Hippocampal formation (tissue), 2 donors: ENCODE measurements at regions not wholly inside any gene's neighbourhood (a gene's known extent, or its start where the extent isn't known, plus 50 kb on each side); places are given as distances from the start of the nearest gene placed in this dataset.
A peak's percentile ranks its signal among the peaks of the same experiment; 100 is the strongest.

ENCODE experiments used
- DNase-seq, 2 donors: peaks; one replicate each; lab custom pipeline; 2025; lab: John Stamatoyannopoulos, UW

DNA sequence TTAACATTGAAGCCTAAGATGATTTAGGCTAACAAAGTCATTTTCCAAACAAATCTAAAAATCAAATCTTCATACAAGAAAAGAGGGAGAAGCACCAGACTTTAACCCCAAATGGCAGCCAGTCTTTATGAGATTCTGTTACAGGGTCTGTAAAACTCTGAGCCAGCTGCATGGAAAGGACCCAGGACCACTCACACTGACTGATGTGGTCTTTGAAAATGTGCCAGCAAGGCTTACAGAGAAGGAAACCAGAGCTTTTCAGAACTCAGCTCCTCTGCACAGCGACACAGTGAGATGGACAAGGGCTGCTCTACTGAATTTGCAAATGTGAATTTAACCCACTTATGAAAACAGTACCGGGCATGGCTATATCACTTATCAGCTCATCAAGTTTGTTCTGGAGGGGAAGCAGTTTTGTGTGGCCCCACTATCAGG, 98.8 kb upstream of the SERP2 start:
- no peak for DNase-seq

GRCh38 chr13:44275381-44275780, 98.2 kb upstream of the SERP2 start:
- DNase-seq = no peak

DNA sequence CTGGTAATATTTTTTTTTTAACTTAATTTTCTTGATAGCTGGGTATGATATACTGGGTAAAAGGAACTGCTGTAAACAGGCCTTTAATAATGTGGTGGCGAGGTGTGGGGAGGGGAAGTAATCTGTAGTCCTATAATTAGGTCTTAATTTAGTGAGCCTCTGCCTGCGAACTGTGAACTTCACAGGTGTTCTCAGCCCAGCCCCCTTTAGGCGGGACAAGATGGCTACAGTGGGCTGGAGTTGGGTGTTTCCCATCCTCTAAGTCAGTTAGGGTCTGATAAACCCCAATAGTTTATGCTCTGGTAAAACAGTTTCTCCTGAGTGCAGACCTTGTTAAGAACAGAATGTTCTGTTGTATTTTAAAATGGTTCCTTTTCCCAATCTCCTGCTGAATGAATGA, 97.6 kb upstream of the SERP2 start:
- no peak for DNase-seq

GRCh38 chr13:44277459-44277858, 96.2 kb upstream of the SERP2 start:
- no peak for DNase-seq

GRCh38 chr13:44278166-44278565, 95.5 kb upstream of the SERP2 start:
- no peak for DNase-seq

- DNase-seq = no peak
Measured at GRCh38 chr13:44280456-44280855, 93.2 kb upstream of the SERP2 start.

GRCh38 chr13:44281252-44282000, 92.2 kb upstream of the SERP2 start:
- no peak for DNase-seq

- DNase-seq = no peak
Measured at GRCh38 chr13:44283600-44283999, 90.0 kb upstream of the SERP2 start.

GRCh38 chr13:44287958-44288357, 85.7 kb upstream of the SERP2 start:
- DNase-seq = no peak

GRCh38 chr13:44292545-44292944, 81.1 kb upstream of the SERP2 start:
- DNase-seq = peak in 1 of 2 donors; percentile 50

GRCh38 chr13:44293374-44293773, 80.2 kb upstream of the SERP2 start:
- no peak for DNase-seq

DNA sequence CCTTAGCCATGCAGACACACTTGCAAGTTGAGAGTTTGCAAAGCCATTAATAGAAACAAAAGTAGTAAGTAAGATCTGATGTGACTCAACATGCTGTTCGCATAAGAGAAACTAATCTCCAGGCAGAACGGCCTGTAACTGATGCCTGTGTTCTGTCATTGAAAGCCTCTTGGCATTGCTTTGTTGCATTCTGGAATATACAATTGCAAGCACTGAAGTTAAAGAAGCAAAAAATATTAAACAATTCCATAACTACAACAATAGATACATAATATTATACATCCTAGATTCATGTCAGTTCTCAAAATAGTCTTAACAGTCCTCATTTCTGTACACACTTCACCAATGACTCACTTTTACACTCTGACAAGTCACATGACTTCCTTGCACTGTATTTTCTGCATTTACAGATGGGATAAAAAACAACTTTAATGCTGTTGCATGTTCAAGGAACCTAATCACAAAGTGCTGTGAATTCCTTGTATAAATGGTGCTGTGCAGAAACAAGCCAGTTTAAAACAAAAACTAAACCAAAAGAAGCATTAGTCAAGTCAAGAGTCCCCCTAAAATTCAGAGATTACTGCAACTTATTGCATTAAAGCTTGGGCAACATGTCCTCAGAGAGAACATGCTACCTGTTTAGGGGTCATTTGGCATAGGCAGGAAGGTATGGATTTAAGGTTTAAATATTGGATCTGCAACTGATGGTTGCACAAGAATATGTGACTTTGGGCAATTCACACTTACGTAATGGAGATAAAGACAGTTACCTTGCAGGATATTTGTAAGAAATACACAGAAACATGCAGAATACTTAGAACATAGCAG, 79.5 kb upstream of the SERP2 start:
- DNase-seq = no peak

DNA sequence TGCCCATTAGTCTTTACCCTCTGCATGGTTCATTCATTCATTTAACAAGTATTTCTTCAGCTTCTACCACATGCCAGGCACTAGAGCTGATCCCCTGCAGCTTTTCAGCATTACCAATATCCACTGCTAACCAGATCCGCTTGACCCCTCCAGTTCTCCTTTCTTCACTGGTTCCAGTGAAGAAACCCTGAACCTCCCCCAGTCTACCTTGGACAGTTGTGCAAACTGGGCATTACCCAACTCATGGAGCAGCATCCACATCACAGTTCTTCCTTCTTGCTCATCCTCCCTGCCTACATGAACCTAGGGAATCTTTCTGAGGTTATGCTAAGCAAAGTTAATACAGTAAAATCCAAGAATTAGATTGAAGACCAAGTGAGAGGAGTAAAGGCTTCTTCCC, 78.7 kb upstream of the SERP2 start:
- no peak for DNase-seq

- DNase-seq = no peak
Measured at GRCh38 chr13:44296856-44297255, 76.8 kb upstream of the SERP2 start.

DNA sequence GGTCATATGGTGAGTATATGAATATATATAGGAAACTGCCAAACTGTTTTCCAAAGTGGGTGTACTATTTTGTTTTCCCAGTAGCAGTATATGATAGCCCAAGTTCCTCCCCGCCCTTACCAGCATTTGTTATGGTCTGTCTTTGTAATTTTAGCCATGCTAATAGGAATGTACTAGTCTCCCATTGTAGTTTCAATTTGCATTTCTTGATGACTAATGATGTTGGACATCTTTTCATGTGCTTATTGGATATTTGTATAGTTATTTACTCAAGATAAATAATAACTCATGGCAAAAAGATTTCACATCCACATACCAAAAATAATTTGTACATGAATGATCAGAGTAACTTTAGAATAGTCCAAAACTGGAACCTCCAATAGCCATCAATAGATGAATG, 75.3 kb upstream of the SERP2 start:
- no peak for DNase-seq

- DNase-seq = no peak
Measured at GRCh38 chr13:44299152-44299943, 74.3 kb upstream of the SERP2 start.

DNA sequence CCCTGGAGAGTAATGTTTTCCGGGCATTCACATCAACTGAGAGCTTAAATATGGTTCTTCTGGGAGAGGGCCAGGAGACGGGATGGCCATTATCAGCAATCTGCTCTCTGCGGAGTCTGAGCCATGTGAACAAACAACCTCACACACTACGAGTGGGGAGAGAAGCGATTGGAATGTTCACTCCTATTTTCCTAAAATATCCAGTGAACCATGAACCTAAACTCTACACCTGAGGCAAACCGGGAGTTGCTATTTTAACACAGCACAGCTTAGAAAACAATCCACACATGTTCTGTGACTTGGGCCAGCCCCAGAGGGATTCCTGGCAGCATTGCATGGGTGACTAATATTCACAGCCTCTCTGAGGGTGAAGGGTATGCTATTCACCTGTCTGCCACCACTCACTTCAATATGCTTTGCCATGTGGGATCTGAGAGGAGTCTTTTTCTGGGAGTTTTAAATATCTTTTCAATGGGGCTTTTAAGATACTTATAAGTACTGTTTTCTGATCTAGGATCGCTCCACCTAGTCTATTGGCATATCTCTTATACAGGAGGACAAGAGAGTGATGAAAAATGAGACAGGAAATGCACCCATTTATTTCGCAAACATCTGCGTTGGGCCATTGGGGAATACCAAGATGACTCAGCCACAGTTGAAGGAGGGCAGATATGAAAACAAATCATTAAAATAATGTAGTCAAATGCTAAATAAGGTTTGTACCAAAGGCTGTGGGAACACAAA, 72.6 kb upstream of the SERP2 start:
- no peak for DNase-seq

DNA sequence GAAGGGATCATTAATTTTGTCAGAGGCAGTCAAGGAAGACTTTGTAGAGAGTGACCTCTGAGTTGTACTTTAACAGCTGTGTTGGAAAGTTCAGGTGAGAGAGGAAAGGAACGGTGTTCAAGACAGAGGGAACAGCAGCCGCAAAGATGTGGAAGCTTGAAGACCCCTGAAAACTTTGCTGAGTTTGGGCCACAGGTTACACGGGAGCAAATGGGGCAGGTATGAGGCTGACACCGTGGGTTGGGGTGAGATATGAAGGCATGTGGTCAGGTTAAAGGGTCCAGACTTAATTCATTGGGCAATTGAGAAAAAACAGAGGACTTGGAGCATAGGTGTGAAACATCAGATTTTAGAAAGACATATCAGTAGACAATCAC, 72.0 kb upstream of the SERP2 start:
- DNase-seq = no peak

- DNase-seq = no peak
Measured at GRCh38 chr13:44302233-44302632, 71.4 kb upstream of the SERP2 start.

- no peak for DNase-seq
Measured at GRCh38 chr13:44302940-44303575, 70.6 kb upstream of the SERP2 start.

DNA sequence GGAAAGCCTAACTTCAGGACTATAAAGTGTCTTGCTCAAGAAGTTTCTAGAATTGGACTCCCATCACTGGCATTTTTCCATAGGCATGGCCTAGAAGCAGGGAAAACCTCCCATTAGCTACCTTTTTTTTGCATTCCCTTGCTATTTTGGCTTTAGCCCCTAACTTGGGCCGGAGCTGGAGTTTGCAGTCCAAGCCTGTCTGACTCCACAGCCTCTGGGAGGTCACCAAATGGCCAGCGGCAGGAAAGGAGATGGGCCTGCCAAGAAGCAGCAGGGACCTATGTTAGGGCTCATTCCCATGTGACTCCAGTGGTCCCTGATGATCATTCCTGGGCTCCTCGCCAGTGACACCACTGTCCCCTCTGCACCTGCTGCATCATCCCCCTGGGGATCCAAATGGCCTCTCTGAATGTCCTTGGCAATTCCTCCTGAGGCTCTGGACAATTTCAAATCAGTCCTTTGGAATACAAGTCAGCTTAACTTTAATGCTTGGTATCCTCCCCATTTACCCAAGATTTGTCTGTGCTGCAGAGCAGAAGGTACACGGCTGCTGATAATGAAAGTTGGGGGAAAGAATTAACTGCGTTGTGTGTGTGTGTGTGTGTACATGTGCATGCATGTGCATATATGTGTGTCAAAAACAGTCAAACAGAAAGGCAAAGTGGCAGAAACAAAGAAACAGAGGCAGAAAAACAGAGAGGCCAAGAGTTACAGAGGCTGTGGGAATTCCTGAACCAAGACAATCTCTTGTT, 69.8 kb upstream of the SERP2 start:
- no peak for DNase-seq
